Activated CD8-positive, alpha-beta T cell treated with anti-CD3 and anti-CD28 coated beads for 36 hours (primary cell): ENCODE measurements at regions not wholly inside any gene's neighbourhood (a gene's known extent, or its start where the extent isn't known, plus 50 kb on each side); places are given as distances from the start of the nearest gene placed in this dataset.

Experiments
- ATAC-seq: fragments of 200-7000 bp; cut with Tn5 transposase; one replicate; pipeline ENCODE4 v1.10.0; 2021; ENCODE audit warnings: mild to moderate bottlenecking, moderate library complexity
- CTCF ChIA-PET: fragments of 350-600 bp; sonication (Branson Sonifier 250); formaldehyde crosslinking; loops from one replicate; lab custom pipeline; 2021; ENCODE audit warnings: antibody characterized with exemption; lab: Charles Lee
- POLR2A ChIA-PET: fragments of 350-600 bp; sonication (Branson Sonifier 250); formaldehyde crosslinking; loops from one replicate; lab custom pipeline; 2021; ENCODE audit warnings: antibody characterized with exemption; lab: Charles Lee
- DNase-seq: peaks from one replicate; pipeline ENCODE4 v3.0.0-alpha.2; 2020
- H3K27ac Mint-ChIP-seq: one replicate; pipeline ENCODE4 v1.8.0; 2021; ENCODE audit warnings: mild to moderate bottlenecking, mixed read lengths
- H3K27me3 Mint-ChIP-seq: one replicate; pipeline ENCODE4 v1.8.0; 2021; ENCODE audit warnings: mixed read lengths
- H3K36me3 Mint-ChIP-seq: one replicate; pipeline ENCODE4 v1.8.0; 2021; ENCODE audit warnings: low read depth, mixed read lengths
- H3K4me1 Mint-ChIP-seq: one replicate; pipeline ENCODE4 v1.8.0; 2021; ENCODE audit warnings: low read depth, mixed read lengths
- H3K4me3 Mint-ChIP-seq: one replicate; pipeline ENCODE4 v1.8.0; 2021; ENCODE audit warnings: mild to moderate bottlenecking, moderate library complexity, mixed read lengths
- H3K9me3 Mint-ChIP-seq: one replicate; pipeline ENCODE4 v1.8.0; 2021; ENCODE audit warnings: mixed read lengths
- CTCF ChIP-seq: fragments of 200-600 bp; IDR thresholded peaks from one replicate; pipeline ENCODE4 v1.8.0; 2022; ENCODE audit warnings: antibody characterized with exemption, mild to moderate bottlenecking
- intact Hi-C: fragments of 100-400 bp; cut with micrococcal nuclease; formaldehyde crosslinking; loops from one replicate; pipeline ENCODE4 v1.10.0; 2022

GRCh38 chr3:86814918-86815655, 175.9 kb downstream of the VGLL3 start:
- no peaks in the 10 kb centered on the region for H3K27me3 Mint-ChIP-seq
- ATAC-seq (no peak), DNase-seq (no peak)
- no peak overlapping the region for H3K27ac Mint-ChIP-seq
- CTCF ChIA-PET = no interaction called here
- no peaks in the 10 kb centered on the region for H3K4me1 Mint-ChIP-seq
- no peaks in the 10 kb centered on the region for H3K36me3 Mint-ChIP-seq
- intact Hi-C loops = no loop called here
- no peak for TF ChIP-seq CTCF
- POLR2A ChIA-PET = interaction anchor here (0.6 kb wide), 1 partner anchor 121 kb away, joined by 3 read pairs; no protein-coding TSS in a partner anchor
- no peak overlapping the region for H3K4me3 Mint-ChIP-seq
- no peaks in the 10 kb centered on the region for H3K9me3 Mint-ChIP-seq

GRCh38 chr3:86814321-86814720, 176.6 kb downstream of the VGLL3 start:
- POLR2A ChIA-PET = no interaction called here
- Mint-ChIP-seq H3K36me3 (no peaks in the 10 kb centered on the region), H3K27ac (no peak overlapping the region), H3K27me3 (no peaks in the 10 kb centered on the region), H3K9me3 (no peaks in the 10 kb centered on the region), H3K4me1 (no peaks in the 10 kb centered on the region), H3K4me3 (no peak overlapping the region)
- ATAC-seq (no peak), DNase-seq (no peak)
- CTCF ChIA-PET = no interaction called here
- TF ChIP-seq CTCF = no peak
- intact Hi-C loops = no loop called here

GRCh38 chr3:86801921-86802320, 189.0 kb downstream of the VGLL3 start:
- no peak overlapping the region for H3K4me3 Mint-ChIP-seq
- intact Hi-C loops = no loop called here
- H3K36me3 Mint-ChIP-seq = no peaks in the 10 kb centered on the region
- no peak overlapping the region for H3K27ac Mint-ChIP-seq
- DNase-seq = no peak
- no peak for TF ChIP-seq CTCF
- ChIA-PET POLR2A (no interaction called here), CTCF (no interaction called here)
- H3K27me3 Mint-ChIP-seq = no peaks in the 10 kb centered on the region
- no peak for ATAC-seq
- H3K4me1 Mint-ChIP-seq = no peaks in the 10 kb centered on the region
- no peaks in the 10 kb centered on the region for H3K9me3 Mint-ChIP-seq

- Mint-ChIP-seq H3K4me3 (no peak overlapping the region), H3K4me1 (no peaks in the 10 kb centered on the region), H3K27me3 (no peaks in the 10 kb centered on the region), H3K27ac (no peak overlapping the region), H3K36me3 (no peaks in the 10 kb centered on the region), H3K9me3 (no peaks in the 10 kb centered on the region)
- POLR2A ChIA-PET = no interaction called here
- DNase-seq = no peak
- no peak for TF ChIP-seq CTCF
- ATAC-seq = no peak
- intact Hi-C loops = no loop called here
- CTCF ChIA-PET = no interaction called here
These were observed 189.9 kb downstream of the VGLL3 start for GRCh38 chr3:86801066-86801465.

- no peak for TF ChIP-seq CTCF
- POLR2A ChIA-PET = no interaction called here
- DNase-seq = no peak
- no peak for ATAC-seq
- no peak overlapping the region for H3K4me3 Mint-ChIP-seq
- no peaks in the 10 kb centered on the region for H3K27me3 Mint-ChIP-seq
- H3K9me3 Mint-ChIP-seq = no peaks in the 10 kb centered on the region
- H3K4me1 Mint-ChIP-seq = no peaks in the 10 kb centered on the region
- H3K36me3 Mint-ChIP-seq = no peaks in the 10 kb centered on the region
- intact Hi-C loops = no loop called here
- no peak overlapping the region for H3K27ac Mint-ChIP-seq
- CTCF ChIA-PET = no interaction called here
These were observed 190.8 kb downstream of the VGLL3 start for GRCh38 chr3:86800116-86800515.
